Keratinocyte (primary cell): ENCODE measurements at regions not wholly inside any gene's neighbourhood (a gene's known extent, or its start where the extent isn't known, plus 50 kb on each side); places are given as distances from the start of the nearest gene placed in this dataset.

Source experiments
- EZH2 ChIP-seq: IDR thresholded peaks from one replicate; pipeline ENCODE4 v1.6.1; 2012; ENCODE audit warnings: inconsistent platforms, mild to moderate bottlenecking, low read length, moderate library complexity
- TF ChIP-seq, protein P1 (sequence below), 3 experiments: IDR thresholded peaks in 1 of 3; conservative IDR thresholded peaks in 1 of 3; optimal IDR thresholded peaks in 1 of 3; 2 replicates in 2 of 3; 3 replicates in 1 of 3; pipeline versions ENCODE3 to v1.5.1; 2011; ENCODE audit warnings: low read length in 3 of 3, mild to moderate bottlenecking in 3 of 3, moderate library complexity in 2 of 3, control low read depth in 1 of 3, inconsistent platforms in 1 of 3; ENCODE audit not compliant: insufficient read depth in 2 of 3; ENCODE audit errors: extremely low read depth in 1 of 3

DNA sequence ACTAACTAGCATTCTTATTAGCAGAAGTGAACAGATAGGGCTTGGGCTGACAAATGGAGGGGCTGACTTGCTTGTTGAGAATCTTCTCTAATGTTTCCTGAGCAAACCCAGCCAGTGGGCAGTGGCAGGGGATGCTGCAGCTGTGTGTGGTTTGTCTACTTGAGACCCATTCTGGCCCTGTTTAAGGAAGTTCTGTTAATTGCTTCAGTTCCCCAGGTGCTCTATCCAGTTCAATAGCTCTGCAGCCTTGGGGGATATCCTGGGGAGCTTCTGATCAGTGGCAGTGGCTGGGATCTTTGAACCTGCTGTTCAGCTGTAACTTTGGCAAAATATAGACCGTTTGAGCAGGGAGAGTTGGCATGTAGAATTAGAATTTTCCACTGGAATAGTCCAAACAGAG is 137.4 kb downstream of the ZNF326 start:
- TF ChIP-seq, protein P1, sequence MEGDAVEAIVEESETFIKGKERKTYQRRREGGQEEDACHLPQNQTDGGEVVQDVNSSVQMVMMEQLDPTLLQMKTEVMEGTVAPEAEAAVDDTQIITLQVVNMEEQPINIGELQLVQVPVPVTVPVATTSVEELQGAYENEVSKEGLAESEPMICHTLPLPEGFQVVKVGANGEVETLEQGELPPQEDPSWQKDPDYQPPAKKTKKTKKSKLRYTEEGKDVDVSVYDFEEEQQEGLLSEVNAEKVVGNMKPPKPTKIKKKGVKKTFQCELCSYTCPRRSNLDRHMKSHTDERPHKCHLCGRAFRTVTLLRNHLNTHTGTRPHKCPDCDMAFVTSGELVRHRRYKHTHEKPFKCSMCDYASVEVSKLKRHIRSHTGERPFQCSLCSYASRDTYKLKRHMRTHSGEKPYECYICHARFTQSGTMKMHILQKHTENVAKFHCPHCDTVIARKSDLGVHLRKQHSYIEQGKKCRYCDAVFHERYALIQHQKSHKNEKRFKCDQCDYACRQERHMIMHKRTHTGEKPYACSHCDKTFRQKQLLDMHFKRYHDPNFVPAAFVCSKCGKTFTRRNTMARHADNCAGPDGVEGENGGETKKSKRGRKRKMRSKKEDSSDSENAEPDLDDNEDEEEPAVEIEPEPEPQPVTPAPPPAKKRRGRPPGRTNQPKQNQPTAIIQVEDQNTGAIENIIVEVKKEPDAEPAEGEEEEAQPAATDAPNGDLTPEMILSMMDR (optimal IDR thresholded peaks at IDR 0.05 in 1 of 3, IDR thresholded peaks at IDR 0.05 in 1 of 3, conservative IDR thresholded peaks at IDR 0.05 in 1 of 3; ENCODE audit: extremely low read depth in 1 of 3, insufficient read depth in 2 of 3, low read length in 3 of 3) = no peak
- no peak for TF ChIP-seq EZH2
